ENCODE measurements at regions not wholly inside any gene's neighbourhood (a gene's known extent, or its start where the extent isn't known, plus 50 kb on each side); places are given as distances from the start of the nearest gene placed in this dataset.
"Not testable (repeated sequence)": the region's sequence is repeated elsewhere in the genome, so short reads cannot be mapped to it uniquely, and the experiment has no call there.

DNA sequence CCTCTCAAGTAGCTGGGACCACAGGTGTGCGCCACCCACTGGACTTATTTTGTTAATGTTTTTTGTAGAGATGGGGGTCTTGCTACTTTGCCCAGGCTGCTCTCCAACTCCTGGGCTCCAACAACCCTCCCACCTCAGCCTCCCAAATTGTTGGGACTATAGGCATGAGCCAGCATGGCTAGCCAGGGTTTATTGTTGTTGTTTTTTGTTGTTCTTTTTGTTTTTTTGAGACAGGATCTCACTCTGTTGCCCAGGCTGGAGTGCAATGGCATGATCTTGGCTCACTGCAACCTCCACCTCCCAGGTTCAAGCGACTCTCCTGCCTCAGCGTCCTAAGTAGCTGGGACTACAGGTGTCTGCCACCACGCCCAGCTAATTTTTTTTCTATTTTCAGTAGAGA is 142.2 kb downstream of the CRLF3 start:
- not testable (repeated sequence) for DNase-seq

DNA sequence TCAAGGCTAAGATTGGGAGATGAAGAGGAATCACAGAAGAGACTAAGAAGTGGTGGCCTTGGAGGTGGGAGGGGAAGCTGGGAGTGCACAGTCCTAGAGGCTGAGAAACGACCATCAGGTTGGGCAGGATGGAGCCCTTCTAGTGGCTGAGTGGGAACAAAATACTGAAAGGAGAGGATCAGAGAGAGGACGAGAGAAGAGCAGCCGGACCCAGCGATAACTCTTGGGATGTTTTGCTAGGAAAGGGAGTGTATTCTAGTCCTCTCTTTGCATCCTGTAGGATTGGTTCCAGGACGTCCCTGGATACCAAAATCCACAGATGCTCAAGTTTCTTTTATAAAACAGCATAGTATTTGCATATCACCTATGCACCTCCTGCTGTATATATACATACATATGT is 143.8 kb downstream of the CRLF3 start:
- not testable (repeated sequence) for DNase-seq

DNA sequence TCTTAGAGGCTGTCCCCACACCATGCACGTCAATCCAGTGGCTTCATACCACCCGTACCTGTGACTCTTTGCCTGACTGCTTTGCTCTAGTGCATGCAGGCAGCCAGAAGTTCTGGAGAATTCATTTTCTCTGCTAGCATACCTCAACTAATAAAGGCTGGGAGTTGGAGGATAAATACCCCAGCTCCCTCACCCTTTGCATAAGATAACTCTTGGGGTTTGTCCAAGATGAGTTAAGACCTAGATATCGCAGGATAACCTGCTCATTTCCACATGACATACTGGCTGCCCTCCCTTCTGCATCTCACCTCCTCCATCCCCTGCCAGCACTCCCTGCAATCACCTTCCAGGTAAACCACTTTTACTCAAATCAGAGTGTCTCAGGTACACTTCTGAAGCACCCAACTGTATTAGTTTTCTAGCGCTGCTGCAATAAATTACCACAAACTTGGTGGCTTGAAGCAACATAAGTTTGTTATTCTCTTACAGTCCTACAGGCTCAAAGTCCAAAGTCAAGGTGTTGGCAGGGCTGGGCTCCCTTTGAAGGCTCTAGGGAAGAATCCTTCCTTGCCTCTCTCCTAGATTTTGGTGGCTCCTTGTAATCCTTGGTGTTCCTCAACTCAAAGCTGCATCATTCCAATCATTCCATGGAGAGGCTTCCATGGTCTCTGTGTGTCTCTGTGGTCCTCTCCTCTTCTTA is 146.8 kb downstream of the CRLF3 start:
- no peak for DNase-seq

DNA sequence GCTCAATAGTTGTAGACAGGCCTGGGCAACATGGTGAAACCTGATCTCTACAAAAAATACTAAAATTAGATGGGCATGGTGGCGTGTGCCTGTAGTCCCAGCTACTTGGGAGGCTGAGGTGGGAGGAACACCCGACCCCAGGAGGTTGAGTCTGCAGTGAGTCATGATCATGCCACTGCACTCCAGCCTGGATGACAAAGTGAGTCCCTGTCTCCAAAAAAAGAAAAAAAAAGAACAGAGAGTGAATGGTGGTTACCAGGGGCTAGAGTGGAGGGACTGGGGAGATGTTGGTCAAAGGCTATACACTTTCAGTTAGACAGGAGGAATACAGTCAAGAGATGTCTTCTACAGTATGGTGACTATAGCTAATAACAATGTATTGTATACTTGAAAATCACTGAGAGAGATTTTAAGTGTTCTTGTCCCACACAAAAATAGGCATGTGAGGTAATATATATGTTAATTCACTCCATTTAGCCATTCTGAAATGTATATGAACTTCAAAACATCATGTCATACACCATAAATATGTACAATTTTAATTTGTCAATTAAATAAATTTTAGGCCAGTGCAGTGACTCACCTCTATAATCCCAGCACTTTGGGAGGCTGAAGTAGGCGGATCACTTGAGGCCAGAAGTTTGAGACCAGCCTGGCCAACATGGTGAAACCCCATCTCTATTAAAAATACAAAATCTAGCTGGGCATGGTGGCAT is 148.6 kb downstream of the CRLF3 start:
- not testable (repeated sequence) for DNase-seq

DNA sequence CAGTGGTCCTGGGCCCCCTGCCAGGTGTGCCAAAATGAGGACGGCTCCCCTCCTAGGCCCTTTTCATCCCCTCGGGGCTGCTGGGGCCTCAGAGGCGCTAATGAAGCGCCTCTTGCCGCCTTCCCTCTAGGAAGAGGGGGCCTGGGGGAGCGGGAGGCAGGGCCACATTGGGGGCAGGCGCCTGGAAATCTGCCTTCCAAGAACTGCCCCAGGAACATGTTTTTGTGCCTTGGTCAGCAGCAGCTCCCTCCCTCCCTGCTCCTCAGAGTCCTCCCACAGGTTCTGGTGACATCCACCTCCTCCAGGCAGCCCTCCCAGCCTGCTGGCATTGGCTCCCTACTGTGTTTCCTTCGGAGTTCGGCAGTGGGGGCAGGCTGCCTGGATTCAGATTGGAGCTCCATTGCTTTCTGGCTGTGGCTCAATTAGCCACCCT is 155.3 kb downstream of the CRLF3 start:
- not testable (repeated sequence) for DNase-seq

DNA sequence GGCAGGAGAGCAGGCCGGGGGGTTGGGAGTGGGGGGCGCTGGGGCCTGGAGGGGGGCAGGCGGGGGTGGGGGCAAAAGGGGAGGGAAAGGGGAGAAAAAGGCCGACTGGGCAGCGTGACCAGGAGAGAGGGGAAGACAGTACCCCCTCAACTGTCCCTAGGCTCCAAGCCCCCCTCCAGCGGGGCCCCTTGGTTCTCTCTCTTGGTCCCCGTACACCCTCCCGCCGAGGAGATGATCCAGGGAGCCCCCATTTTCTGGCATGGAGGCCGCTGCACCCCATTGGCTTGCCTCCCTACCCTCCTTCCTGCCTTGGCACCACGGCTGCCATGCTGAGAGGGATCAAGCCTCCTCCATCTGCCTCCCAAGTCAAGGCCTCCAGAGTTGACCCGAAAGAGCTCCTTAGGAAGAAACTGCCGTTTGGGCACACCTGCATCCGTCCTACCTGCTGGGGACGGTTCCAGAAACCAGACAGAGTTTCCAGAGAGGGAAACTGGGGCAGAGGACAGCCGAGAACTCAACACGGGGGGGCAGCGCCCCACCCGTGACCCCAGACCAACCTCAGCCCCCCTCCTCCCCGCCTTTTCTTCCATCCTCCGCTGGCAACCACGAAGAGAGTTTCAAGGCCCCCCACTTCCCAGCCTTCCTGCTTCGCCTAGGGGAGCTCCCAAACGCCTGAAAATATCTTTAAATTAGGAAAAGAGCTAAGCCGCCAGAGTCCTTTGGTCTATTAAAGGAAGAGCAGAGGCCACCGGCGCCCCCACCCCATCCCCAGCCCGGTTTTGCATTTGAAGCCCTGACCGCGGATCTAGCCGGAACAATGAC is 155.9 kb downstream of the CRLF3 start:
- not testable (repeated sequence) for DNase-seq

DNA sequence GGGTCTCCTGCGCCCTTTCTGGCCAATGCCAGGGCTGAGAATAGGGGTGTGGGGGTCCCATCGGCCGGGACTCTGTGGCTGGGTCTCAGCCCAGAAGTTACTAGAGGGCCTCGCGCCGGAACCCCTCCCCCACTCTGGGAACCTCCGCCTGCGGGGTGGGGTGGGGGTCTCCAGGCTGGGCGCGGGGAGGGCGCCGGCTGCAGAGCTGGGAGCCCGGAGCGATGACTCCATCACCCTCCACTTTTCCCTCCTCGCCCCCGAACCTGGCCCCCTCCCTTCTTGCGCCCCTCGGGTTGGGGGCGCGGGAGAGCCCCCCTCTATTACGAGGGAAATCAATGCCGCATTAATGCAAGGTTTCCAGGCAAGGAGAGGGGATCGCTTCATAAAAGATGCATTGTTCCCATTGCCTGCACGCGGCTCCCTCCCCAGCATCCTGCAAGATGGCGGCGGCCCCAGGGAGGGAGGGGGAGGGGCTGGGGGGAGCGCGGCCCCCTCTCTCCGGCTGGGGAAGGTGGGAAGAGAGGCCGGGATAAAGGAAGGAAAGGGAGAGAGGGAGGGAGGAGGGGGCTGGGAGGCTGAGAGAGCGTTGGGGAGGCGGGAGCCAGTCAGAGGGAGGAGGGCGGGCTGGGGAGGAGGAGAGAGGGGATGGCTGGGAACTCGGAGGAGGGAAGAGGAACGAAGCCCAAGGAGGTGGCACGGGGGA is 156.7 kb downstream of the CRLF3 start:
- not testable (repeated sequence) for DNase-seq

DNA sequence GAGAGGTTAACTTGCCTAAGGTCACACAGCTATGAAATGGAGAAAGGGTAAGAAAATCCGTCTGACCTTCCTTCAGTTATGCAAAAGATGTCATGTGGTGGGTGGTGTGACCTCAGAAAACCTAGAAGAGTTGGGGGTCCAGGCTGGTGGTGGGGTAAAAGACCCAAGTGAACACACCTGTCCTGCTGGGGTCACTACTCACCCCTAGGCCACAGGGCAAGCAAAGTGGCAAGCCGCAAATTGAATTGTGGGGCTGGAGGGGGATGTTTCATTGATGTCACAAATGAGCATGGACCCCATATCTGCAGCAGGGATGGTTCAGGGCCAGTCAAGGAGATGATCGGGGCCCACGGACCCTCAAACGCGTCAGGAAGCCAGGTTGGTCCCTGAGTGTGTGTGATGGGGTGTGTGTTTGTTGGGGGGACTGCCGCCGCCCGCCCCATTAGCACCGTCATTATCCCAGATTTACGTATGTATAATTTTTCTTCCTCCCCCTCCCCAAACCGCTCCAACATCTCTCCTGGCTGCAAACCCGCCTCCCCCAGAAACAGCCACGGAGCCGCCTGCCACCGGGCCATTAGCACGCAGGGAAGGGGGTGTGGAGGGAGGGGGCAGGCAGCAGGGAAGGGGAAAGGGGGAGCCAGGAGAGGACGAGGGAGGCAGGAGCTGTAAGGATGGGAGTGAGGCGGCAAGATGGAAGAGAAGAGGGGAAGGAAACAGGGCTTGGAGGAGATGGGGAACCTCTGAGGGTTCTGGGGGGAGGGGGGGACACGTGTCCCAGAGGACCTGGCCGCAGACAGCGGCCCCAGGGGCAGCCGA is 157.4 kb downstream of the CRLF3 start:
- DNase-seq = not testable (repeated sequence)

DNA sequence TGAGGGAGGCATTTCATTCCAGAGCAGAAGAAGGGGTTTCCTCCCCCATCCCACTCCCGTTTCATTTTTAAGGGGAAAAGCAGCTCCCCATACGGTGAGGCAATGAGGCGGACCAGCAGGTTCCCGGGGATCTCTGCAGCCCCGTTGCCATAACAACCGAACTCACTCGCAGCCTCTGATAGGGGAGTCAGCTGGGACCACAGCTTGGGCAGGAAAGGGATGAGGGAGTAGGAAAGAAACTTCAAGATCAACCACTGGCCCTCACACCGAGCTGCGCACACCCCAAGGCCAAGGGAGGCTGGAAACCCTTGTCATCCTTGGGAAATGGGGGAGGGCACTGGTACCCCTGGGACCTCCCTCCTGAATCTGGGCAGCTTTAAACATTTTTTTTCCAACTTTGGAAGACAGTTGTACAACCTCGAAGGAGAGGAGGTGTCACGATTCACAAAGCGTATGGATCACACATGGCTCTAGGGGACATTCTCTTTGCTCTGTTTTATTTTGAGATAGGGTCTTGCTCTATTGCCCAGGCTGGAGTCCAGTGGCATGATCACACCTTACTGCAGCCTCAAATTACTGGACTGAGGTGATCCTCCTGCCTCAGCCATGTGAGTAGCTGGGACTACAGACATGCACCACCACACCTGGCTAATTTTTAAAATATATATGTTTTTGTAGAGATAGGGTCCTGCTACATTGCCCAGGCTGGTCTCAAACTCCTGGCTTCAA is 160.6 kb downstream of the CRLF3 start:
- DNase-seq = not testable (repeated sequence)

DNA sequence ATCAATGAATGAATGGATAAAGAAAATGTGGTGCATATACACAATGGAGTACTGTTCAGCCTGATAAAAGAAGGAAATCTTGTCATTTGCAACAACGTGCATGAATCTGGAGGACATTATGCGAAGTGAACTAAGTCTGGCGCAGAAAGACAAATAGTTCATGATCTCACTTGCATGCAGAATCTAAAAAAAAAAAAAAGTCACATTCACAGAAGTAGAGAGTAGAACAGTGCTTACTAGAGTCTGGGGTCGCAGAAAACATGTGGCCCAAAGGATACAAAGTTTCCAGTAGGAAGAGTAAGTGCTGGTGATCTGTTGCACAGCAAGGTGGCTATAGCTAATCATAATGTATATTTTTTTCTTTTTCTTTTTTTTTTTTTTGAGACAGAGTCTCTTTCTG is 167.3 kb downstream of the CRLF3 start:
- not testable (repeated sequence) for DNase-seq

DNA sequence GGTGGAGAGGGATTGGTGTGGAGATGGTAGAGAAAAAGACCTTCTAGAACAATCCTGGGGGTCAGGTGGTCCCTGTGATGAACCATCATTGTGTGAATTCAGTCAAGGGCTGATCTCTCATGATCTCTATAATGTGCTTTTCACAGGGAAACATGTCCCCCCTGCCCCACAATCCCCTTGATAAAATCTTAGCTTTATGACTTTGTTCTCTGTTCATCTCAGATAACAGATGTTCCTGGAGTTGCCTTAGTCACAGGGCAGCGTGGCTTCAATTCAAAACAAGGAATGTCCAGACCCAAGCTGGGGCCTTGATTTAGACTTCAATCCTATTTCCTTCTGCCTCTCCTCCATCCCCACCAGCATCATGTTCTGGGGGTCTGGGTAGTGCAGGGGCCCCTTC is 171.5 kb downstream of the CRLF3 start:
- not testable (repeated sequence) for DNase-seq

DNA sequence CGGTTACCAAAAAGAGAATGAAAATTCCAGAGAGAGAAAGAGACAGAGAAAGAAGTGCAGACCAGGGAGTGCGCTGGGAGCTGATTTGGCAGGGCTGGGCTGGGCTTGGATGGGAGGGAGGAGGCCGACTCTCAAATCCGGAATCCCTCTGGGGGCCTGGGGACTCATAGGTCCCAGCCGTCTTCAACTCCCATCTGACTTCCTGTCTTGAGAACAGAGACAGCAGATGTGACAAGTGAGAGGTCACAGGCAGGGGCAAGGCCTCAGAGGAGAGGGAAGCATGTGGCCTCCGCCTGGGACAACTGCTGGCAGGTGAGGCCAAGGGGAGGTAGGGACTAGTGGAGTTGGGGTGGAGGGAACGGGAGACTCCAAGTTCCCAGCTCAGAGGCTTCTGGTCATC is 172.9 kb downstream of the GOSR1 start:
- not testable (repeated sequence) for DNase-seq

DNA sequence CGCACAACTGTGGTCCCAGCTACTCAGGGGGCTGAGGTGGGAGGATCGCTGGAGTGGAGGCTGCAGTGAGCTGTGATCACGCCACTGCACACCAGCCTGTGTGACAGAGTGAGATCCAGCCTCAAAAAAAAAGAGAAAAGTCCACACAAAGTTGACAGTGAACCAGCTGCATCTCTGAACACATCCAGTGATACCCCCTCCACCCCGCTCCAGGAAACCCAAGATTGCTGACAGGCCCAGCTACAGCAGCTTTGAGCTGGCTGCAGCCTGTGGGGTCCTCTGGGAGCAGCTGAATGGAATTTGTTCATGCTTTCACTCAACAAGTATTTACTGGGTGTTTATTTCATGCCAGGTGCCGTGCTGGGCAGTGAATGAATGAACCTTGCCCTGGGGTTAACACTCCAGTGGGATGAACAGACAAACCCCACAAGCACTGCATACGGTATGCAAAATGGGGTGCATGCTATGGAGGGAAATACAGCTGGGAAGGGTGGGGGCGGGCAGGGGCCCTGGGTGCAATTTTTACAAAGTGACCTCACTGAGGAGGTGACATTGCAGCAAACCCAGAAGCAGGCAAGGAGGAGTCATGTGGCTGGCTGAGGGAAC is 170.9 kb downstream of the GOSR1 start:
- not testable (repeated sequence) for DNase-seq

DNA sequence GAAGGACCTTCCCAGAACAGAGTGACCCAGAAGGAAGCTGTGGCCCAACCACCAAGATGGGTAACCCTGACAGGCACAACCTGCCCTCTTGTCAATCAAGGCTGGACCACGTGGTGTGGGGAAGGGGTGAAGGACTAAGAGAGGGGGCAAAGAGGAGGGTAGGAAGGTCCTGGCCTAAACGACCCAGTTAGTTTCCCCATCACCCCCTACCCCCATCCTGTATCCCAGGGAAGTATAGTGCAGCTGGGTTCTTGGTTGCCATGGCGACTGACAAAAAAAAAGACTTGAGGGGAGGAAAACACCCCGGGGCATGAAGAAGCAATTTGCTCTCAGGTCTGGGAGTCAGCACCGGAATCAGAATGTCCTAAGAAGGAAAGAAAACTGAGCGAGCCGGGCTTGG is 168.7 kb downstream of the GOSR1 start:
- DNase-seq = not testable (repeated sequence)

DNA sequence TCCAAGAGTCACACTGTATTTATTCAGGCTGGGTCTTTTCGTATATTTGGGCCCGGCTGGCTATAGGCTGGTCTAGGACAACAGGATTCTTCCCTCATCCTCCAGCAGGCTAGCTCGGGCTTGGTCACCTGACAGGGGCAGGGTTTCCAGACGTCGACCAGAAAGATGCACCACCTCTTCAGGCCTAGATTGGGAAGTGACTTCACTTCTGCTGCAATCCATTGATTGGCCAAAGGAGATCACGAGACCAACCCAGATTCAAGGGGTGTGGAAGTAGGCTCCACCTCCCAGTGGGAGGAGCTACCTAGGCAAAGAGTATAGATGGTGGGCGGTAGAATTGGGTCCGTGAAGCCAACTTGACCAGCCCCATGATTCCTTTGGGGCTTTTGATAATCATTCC is 167.5 kb downstream of the GOSR1 start:
- DNase-seq = not testable (repeated sequence)

DNA sequence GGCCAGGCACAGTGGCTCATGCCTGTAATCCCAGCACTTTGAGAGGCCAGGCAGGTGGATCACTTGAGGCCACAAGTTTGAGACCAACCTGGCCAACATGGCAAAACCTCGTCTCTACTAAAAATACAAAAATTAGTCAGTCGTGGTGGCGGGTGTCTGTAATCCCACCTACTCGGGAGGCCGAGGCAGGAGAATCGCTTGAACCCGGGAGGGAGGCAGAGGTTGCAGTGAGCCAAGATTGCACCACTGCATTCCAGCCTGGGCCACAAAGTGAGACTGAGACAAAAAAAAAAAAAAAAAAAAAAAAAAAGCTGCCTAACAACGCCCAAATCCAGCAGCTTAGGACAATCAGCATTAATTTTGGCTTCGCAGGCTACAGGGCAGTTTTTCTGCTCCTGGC is 167.1 kb downstream of the GOSR1 start:
- DNase-seq = not testable (repeated sequence)

DNA sequence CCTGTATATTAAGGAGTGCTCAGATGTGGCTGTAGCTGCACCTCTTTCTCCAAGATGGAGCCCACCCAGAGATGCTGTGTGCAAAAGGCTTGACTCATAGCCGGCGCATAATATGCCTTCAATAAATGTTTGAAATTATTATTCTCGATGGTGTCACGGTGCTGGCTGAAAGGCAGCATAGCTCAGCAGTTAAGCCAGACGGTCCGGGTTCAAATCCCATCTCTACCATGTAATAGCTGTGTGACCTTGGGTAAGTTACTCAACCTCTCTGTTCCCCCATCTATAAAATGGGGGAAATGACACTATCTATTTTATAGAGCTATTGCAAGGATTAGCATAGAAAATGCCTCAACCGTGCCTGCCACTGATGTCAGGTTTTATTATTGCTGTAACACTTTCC is 164.2 kb downstream of the GOSR1 start:
- DNase-seq = not testable (repeated sequence)

DNA sequence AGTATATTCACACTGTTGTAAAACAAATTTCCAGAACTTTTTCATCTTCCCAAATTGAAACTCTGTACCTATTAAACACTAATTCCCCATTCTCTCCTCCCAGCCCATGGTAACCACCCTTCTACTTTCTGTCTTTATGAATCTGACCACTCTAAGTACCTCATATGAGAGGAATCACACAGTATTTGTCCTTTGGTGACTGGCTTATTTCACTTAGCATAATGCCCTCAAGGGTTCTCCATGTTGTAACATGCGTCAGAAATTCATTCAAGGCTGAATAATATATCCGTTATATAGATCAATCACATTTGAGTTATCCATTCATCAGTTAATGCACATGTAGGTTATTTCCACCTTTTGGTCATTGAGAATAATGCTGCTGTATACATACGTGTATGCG is 162.2 kb downstream of the GOSR1 start:
- DNase-seq = not testable (repeated sequence)

DNA sequence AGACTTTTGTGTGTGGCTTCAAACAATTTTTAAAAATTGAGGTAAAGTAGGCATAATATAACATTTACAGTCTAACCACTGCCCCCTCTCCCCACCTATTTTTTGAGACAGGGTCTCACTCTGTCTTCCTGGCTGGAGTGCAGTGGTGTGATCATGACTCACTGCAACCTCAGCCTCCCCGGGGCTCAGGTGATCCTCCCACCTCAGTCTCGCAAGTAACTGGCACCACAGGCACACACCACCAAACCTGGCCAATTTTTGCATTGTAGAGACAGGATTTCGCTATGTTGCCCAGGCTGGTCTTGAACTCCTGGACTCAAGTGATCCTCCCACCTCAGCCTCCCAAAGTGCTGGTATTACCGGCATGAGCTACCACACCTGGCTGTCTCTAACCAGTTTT is 161.8 kb downstream of the GOSR1 start:
- DNase-seq = not testable (repeated sequence)

DNA sequence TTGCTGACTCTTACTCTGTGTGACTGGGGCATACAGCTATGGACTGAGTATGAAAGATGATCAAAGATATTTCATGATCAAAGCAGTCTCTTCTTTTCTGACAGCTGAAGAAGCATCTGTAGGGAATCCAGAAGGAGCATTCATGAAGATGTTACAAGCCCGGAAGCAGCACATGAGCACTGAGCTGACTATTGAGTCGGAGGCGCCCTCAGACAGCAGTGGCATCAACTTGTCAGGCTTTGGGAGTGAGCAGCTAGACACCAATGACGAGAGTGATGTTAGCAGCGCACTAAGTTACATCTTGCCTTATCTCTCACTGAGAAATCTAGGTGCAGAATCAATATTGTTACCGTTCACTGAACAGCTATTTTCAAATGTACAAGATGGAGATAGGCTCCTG is 154.4 kb downstream of the GOSR1 start:
- DNase-seq = not testable (repeated sequence)

DNA sequence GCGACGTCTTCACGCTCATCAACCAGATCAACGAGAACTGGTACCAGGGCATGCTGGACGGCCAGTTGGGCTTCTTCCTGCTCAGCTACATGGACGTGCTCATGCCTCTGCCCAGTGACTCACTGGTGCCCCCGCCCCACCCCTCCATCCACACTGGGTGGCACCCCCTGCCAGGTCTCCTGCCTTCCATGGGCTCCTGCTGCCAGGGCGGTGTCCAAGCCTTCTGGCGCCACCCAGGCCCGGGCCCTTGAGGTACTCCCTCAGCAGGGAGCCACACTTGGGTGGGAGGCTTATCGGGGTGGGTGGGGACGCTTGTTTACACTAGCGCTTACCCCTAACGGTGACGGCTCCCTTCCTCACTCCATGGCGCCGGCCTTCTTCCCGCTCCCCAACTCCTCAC is 148.2 kb downstream of the GOSR1 start:
- not testable (repeated sequence) for DNase-seq
